GM19468 (cell line): ENCODE measurements at regions not wholly inside any gene's neighbourhood (a gene's known extent, or its start where the extent isn't known, plus 50 kb on each side); places are given as distances from the start of the nearest gene placed in this dataset.

Experiments
- ATAC-seq: cut with Tn5 transposase; IDR thresholded peaks from one replicate; pipeline ENCODE4 v1.9.1; 2021; ENCODE audit warnings: mild to moderate bottlenecking, moderate library complexity, moderate number of reproducible peaks; ENCODE audit not compliant: unreplicated experiment; ENCODE audit errors: extremely low read depth

DNA sequence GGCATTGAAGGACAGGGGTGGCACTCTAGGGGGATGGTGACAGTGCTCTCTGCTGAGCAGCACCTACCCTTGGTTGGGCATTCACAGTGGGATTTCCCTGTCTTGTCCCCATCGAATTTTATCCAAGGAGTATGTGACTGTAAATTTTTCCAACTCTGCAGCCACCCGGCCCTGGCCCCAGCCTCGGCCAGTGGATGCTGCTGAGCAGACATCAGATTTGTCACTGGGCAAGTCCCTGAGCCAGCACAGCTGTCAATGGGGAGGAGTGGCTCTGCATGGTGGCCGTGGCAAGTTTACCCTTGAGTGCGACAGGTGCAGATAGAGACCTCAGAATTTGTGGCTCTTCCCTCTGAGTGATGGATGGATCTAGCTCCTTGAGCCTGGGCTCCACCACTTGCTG, 240.2 kb upstream of the CSF3R start:
- ATAC-seq: no peak

DNA sequence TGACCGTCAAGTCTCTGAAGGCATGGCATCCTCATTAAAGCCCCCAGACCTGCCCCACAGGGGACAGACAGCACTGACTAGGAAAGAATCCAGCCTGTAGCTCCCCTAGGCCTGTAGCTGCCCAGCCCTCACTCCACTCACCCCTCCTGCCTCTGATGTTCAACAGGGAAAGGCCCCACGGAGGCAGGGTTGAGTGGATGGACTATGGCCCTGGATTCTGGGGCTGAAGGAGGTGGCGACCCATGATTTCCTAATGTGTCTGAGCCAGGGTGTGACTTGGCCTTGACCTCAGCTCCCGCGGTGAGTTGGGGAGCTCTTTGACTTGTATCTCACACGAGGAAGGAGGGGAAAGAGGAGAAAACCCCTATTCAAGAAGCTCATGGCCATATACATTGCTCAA, 238.5 kb upstream of the CSF3R start:
- ATAC-seq: no peak

GRCh38 chr1:36717431-36717830, 234.7 kb upstream of the CSF3R start:
- no peak for ATAC-seq

DNA sequence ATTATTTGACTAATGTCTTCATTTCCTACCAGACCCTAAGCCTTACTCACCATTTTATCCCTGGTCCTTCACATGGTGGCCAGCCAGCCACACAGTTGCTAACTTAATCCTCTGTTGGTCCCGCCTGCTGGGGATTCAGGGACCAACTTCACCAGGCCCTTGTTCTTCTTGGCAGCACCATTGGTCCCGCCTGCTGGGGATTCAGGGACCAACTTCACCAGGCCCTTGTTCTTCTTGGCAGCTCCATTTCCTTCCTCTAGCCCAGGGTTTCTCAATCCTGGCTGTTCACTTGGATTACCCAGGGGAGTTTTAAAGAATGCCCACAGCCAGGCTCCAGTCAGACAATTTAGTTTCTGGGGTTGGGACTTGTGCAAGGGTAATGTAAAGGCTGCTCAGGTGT, 233.1 kb upstream of the CSF3R start:
- ATAC-seq: no peak

GRCh38 chr1:36714301-36714700, 231.6 kb upstream of the CSF3R start:
- ATAC-seq: no peak

DNA sequence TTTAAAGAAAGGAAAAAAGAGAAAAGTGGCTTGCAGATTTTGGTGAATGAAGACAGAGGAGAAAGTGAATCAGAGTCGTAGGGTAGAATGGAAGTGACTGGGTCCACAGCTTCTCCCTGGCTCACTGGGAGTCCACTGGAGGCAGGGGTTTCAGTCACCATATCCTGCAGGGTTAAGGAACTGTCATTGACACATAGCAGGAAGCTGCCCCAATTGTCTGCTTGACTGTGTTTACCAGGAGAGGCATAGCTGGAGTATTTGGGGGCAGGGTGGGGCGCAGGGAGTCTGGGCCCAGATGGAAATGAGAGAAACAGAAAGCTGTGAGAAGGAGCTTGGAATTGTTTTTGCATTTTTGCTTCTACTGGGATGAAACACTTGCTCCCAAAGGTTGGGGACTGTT, 228.8 kb upstream of the CSF3R start:
- ATAC-seq: no peak

DNA sequence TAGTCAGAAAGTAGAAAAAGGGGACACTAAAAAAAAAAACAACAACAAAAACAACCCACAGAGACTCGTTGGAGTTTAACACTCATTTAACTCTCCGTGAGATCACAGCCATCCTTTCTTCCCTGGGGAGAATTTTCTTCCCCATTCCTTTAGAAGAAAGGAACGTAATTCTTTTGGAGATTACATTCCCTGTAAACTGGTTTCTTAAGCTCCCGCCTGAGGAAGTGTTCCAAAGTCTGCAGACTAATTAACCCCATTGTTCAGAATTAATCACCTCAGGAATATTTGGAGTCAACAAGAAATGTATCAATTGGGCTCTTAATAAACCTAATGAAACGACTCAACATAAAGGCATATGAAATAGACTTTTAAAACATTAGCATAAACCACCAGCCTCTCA, 228.2 kb upstream of the CSF3R start:
- ATAC-seq: no peak

DNA sequence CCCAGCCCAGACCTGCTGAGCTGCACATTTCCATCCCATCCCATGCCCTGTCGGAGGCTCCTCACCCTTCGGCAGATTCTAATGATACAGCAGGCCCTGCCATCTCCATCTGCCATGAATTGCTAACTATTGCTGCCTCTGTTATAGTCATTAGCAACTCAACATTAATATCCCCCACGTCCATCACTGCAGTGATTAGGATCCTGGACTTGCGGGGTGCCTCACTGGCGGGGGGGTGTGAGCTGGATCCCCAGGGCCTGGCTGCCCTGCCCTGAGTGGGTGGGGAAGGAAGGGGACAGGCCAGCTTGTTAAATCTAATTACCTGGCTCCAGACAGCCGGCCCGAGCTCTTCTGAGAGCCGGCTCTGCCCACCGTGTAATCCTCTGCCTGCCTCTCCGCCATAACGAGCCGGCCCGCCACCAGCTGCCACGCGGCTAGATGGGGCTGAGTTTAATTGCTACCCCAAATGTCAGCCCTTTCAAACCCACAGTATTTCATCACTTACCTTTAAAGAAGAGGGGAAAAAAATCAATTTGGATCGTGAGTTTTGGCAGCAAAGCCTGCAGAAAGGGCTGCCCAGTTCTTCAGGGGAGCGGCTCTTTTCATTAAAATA, 227.3 kb upstream of the CSF3R start:
- ATAC-seq: no peak

GRCh38 chr1:36708587-36708986, 225.9 kb upstream of the CSF3R start:
- no peak for ATAC-seq

DNA sequence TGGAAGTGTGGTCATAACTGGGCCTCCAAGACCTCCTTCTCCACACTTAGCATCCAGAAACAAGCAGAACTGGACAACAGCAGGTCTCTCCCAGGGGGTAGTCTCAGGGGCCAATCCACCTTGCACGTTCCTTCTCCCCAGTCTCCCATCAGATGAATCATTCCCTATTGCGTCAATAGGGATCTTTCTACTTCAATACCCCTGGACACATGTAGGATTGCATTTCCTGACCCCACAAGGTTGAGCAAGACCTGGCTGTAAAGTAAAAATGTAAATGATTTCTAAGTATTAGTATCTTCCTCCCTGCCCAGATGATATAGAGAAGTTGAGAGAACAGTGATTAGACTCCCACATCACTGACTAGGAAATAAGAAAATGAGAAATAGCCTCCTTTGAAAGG, 224.5 kb upstream of the CSF3R start:
- no peak for ATAC-seq

DNA sequence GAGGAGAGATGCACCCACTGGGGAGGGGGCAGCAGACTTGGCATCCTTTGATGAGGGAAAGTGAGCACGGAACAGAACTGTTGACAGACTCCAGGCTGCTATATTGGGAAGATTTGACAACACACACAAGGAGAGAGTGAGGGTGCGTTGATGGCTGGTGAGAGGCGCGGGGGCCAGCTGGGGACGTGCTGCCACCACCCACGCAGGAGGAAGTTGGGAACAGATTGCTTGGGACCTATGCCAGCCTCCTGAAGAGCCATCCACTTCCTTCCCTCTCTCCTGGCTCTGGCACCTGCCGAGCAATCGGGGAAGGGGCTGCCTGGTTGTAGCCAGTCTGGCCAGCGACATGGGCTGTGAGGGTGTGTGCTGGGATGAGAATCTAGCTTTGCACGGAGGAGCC, 223.7 kb upstream of the CSF3R start:
- ATAC-seq: no peak

DNA sequence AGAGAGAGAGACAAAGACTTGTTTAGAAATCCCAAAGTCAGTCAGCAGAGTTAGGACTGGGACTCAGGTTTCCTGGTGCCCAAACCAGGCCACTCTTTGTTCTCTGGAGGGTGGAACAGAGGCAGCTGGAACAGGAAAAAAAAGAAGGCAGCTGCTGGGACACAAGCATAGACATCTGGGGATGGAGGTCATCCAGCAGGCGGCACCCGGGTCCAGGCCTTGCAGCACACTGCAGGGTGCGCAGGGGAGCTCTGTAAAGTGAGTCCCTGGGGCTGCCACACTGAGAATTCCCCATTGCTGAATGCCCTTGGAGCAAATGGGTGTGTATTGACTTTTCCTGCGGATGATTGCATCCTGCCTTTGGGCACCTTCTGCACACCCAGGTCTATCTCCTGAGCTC, 222.9 kb upstream of the CSF3R start:
- ATAC-seq: no peak

GRCh38 chr1:36703526-36704208, 221.0 kb upstream of the CSF3R start:
- ATAC-seq: no peak

- ATAC-seq: no peak
These were observed 220.2 kb upstream of the CSF3R start for GRCh38 chr1:36702963-36703362.

GRCh38 chr1:36699113-36699911, 216.6 kb upstream of the CSF3R start:
- ATAC-seq: no peak

- no peak for ATAC-seq
These were observed 215.3 kb upstream of the CSF3R start for GRCh38 chr1:36697836-36698605.

GRCh38 chr1:36696261-36696940, 213.7 kb upstream of the CSF3R start:
- ATAC-seq: no peak

DNA sequence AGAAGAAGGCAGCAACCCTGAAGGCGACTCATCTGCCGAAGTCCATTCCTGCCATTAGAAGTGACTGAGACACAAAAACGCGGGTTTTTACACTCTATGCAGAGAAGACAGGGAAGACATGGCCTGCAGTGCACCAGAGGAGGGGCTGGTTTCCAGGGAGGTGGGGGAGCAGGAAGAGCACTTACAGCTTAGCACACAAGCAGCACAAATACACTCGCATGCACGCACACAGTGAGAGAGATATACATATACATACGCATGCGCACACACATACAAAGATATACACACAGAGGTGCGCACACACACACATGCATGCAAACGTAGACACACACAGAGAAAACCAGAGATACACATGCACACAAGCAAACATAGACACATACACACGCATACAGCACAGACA, 210.9 kb upstream of the CSF3R start:
- no peak for ATAC-seq

DNA sequence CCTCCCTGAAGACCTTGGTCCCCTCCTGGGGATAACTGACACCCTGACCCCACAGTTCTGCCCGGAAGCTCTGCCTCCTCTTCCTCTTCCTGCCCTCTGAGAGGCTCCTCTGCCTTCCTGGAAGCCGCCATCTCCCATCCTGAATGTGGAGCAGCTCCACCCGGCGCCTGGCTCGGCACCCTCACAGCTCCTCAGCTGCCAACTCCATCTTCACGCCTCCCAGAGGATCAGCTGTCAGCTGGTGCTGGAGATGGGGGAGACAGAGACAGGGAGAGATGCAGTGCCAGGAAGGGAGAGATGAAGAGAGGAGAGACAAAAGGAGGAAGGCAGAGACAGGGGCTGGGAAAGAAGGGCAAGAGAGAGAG, 210.4 kb upstream of the CSF3R start:
- ATAC-seq: no peak

- ATAC-seq: no peak
These were observed 209.9 kb upstream of the CSF3R start for GRCh38 chr1:36692465-36693160.
